ENCODE measurements at regions not wholly inside any gene's neighbourhood (a gene's known extent, or its start where the extent isn't known, plus 50 kb on each side); places are given as distances from the start of the nearest gene placed in this dataset.

DNA sequence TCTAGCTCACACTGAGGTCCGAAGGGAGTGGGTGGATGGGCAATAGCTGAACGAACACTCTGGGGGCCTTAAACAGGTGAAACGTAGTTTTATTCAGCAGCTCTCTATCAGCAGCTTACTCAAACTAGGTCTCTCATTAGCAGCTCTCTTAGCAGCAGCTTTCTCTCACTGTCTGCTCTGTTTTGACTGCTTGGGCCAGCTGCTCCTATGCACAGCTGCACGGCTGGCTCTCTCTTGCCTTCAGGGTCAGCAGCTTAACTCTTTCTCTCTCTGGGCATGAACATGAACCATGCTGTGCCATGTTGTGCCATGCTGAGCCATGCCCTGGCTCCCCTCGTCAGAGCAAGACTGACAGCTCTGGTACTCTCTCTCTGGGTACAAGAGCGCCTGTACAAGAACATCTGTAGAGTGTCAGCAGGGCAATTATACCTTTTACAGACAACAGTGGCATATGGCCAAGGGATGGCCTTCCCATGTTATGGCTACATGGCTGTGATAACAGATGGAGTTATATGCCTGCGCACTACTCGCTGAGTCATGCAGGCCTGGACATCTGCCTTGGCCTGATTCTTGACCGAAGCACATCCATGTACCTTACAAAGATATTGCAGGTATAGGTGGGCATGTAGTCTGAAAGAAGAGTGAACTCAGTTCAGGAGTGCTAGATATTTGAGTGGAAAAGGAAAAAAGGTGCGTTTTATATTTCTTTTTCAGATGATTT lies 152.4 kb downstream of the LEPR start:
- TF ChIP-seq, protein P1, sequence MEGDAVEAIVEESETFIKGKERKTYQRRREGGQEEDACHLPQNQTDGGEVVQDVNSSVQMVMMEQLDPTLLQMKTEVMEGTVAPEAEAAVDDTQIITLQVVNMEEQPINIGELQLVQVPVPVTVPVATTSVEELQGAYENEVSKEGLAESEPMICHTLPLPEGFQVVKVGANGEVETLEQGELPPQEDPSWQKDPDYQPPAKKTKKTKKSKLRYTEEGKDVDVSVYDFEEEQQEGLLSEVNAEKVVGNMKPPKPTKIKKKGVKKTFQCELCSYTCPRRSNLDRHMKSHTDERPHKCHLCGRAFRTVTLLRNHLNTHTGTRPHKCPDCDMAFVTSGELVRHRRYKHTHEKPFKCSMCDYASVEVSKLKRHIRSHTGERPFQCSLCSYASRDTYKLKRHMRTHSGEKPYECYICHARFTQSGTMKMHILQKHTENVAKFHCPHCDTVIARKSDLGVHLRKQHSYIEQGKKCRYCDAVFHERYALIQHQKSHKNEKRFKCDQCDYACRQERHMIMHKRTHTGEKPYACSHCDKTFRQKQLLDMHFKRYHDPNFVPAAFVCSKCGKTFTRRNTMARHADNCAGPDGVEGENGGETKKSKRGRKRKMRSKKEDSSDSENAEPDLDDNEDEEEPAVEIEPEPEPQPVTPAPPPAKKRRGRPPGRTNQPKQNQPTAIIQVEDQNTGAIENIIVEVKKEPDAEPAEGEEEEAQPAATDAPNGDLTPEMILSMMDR (optimal IDR thresholded peaks at IDR 0.05 in 1 of 3, IDR thresholded peaks at IDR 0.05 in 1 of 3, conservative IDR thresholded peaks at IDR 0.05 in 1 of 3; ENCODE audit: extremely low read depth in 1 of 3, insufficient read depth in 2 of 3, low read length in 3 of 3) = no peak
- no peak for TF ChIP-seq EZH2 (IDR thresholded peaks at IDR 0.05; ENCODE audit: low read length)
